ENCODE measurements at regions not wholly inside any gene's neighbourhood (a gene's known extent, or its start where the extent isn't known, plus 50 kb on each side); places are given as distances from the start of the nearest gene placed in this dataset.

- no peak for DNase-seq
These were observed 87.3 kb upstream of the ZBED5 start for GRCh38 chr11:10945196-10945595.

- DNase-seq, result no peak
These were observed 86.1 kb upstream of the ZBED5 start for GRCh38 chr11:10943968-10944367.

- no peak for DNase-seq
These were observed 84.8 kb upstream of the ZBED5 start for GRCh38 chr11:10942620-10943019.

- DNase-seq, result no peak
These were observed 84.0 kb upstream of the ZBED5 start for GRCh38 chr11:10941871-10942270.

- no peak for DNase-seq
These were observed 83.6 kb upstream of the ZBED5 start for GRCh38 chr11:10941414-10941813.

GRCh38 chr11:10938650-10939387 is 81.0 kb upstream of the ZBED5 start:
- no peak for DNase-seq

- no peak for DNase-seq
These were observed 80.4 kb upstream of the ZBED5 start for GRCh38 chr11:10938231-10938630.

GRCh38 chr11:10937385-10937771 is 79.5 kb upstream of the ZBED5 start:
- DNase-seq, result no peak

- no peak for DNase-seq
These were observed 79.0 kb upstream of the ZBED5 start for GRCh38 chr11:10936626-10937384.

DNA sequence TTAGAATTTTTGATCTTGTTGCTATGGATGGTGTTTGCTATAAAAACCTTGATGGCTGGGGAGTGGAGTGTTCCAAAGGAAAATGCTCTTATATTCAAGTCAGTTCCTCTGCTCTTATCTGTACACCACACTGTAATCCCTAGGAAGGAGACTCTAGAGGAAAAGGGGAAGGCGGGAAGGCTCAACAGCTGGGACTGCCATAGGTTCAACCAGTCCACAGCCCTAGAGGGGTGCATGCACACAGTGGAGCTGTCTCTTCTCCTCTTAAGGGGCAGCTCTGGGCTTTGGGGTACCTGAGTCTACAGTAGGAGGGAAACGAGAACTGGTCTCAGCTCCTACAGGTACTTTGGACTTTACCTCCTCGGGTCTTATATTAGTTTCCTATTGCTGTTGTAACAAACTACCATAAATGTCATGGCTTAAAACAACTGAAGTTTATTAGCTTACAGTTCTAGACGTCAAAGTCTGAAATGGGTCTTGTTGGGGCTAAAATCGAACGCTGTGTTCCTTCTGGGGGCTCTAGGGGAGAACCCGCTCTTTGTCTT is 77.2 kb upstream of the ZBED5 start:
- DNase-seq, result no peak

- DNase-seq, result no peak
These were observed 76.5 kb upstream of the ZBED5 start for GRCh38 chr11:10934293-10934860.

DNA sequence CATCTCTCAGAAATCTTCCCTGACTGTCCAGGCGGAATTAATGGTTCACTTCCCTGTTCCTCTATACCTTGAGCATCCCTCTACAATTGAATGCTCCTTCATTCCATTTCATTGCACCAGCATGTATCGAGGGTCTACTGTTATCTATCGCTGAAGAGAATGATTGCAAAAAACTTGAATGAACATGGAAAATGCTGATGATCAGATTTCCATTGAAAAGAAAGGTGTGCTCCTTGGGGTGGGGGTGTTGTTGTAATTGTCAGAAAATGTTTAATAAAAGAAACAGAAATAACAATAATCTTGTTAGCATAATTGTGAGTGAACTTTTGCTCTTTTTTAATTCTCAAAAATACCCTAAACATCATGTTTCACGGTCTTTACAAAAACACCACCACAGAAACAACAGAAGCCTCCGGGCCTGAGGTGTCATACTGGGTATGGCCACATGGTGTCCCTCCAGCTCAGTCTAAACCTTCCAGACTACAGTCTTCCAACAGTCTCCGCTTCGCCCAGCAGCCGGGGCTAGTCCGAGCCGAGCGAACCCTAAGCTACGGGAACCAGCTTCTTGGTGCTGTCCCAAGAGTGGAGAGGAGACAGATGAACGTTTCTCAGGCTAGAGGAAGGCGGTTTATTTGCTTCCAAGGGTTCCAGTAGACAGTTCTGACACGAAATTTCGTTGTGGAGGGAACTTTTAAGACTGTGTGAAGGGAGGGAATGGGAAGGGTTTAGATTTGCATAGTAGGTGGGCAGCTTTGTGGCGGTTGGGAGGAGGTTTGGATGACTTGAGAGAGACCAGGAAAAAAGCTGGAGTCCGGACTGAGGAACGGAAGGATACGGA is 75.8 kb upstream of the ZBED5 start:
- DNase-seq, result peak; percentile 83

GRCh38 chr11:10932976-10933375 is 75.1 kb upstream of the ZBED5 start:
- DNase-seq, result no peak

DNA sequence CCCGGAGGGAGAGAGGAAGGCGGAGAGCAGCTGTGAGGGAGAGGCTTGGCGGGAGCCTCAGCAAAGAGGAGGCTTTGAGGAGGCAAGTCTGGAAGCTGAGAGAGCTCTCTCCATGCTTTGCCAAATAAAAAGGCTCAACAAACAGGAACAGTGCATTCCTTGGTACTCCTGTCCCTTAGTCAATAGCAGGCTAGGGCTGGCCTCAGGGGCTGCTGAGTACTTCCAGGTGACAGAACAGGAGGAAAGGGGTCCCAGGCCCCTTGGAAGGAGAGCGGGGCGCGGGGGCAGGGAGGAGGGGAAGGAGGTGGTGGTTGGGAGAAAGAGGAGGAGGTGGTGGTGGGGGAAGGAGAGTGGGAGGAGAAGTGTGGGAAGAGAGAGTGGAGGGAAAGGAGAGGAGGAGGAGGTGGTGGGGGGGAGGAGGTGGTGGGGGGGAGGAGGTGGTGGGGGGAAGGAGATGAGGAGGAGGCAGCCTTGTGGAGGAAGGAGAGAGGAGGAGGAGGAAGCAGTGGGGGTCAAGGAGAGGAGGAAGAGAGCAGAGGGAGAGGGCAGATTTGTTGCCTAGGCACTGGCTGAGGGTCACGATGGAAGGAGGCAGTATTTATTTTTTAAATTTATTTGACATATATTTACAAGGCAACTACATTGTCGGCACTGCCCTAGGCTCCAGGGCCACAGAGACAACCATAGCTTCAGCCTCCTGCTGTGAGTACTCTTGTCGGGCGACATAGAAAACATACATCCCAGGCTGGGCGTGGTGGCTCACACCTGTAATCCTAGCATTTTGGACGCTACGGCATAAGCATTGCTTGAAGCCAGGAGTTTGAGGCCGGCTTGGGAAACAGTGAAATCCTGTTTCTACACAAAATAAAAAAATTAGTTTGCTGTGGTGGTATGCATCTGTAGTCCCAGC is 74.2 kb upstream of the ZBED5 start:
- no peak for DNase-seq

- DNase-seq, result no peak
These were observed 73.3 kb upstream of the ZBED5 start for GRCh38 chr11:10930972-10931760.

DNA sequence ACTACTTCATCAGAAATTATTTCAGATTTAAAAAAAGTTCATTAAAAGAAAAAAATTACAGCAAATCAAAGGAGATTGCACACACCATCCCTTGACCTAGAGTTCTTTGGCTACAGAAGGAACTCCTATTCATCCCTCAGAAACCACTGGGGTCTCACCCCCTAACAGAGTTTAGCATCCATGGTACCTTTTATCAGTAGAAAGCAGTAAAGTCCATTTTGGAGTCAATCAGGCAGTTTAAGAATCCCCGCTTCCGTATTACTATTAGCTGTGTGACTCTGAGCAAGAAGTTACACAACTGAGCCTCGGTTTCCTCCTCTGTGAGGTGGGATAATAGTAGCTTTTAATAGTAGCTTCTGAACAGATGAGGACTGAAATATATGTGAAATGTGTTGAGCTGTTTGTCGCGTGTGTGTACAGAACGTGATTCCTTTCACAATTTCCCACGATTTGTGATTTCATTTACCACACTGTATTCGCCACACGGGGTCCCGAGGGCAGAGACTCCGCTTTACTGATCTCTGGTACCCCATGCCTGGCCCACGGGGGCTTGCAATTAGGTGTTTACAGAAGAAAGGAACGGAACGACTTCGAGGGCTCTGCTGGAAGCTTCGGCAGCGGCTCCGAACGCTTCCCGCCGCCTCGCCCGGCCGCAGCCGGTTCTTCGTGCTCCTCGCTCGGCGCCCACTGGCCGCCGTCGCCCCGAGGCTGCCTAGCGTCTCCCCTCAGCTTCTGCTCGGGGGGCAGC is 72.5 kb upstream of the ZBED5 start:
- no peak for DNase-seq

DNA sequence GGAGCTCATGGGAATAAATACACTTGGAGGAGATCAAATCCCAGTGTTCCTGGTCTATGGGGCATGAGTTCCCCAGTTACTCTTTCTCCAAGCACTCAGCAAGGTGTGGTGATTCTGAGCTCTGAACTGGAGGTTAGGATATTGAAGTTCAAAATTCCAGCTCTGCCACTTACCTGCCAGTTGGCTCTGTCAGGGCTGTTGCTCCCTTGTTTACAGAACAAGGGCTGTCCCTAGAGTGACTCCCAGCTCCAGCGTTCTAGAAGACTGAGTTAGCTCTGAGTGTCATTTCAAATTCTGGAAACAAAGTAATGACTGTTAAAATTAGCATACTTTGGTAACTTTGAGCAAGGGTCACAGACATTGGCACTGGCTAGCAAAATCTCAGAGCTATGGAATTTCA is 69.7 kb upstream of the ZBED5 start:
- DNase-seq, result no peak

DNA sequence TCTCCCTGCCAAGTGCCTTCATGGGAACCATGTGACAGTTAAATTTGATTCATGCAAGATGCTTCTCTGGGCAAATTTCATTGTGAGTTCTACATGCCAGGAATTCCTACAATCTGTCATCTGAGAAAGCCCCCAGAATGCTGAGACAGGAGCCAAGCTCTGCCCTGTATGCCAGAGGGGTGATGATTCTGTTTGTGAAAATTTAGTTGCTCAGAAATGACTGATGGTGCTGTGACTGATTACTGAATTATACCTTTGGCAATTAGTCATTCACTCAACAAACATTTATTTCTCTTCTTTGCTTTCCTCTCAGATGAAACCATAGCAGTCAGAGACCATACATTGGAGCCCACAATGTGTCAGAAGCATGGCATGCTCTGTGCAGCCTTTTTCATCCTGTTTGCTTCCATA is 69.0 kb upstream of the ZBED5 start:
- no peak for DNase-seq

GRCh38 chr11:10925149-10925926 is 67.5 kb upstream of the ZBED5 start:
- DNase-seq, result no peak

All from activated CD4-positive, alpha-beta T cell treated with anti-CD3 and anti-CD28 coated beads, Interleukin-2, amount 50 U/mL, for 16 hours (primary cell).